Limb (tissue), 2 donors: ENCODE measurements at regions not wholly inside any gene's neighbourhood (a gene's known extent, or its start where the extent isn't known, plus 50 kb on each side); places are given as distances from the start of the nearest gene placed in this dataset.
A peak's percentile ranks its signal among the peaks of the same experiment; 100 is the strongest.

Experiments
- DNase-seq, 2 donors: peaks; one replicate each; pipeline ENCODE4 v3.0.0-alpha.2; 2016; ENCODE audit errors: extremely low spot score in 2 of 2

- DNase-seq = no peak
Observed at GRCh38 chr3:77859156-77859555, 819.3 kb downstream of the ROBO2 start.

GRCh38 chr3:77868725-77869124 lies 828.8 kb downstream of the ROBO2 start:
- DNase-seq = no peak

DNA sequence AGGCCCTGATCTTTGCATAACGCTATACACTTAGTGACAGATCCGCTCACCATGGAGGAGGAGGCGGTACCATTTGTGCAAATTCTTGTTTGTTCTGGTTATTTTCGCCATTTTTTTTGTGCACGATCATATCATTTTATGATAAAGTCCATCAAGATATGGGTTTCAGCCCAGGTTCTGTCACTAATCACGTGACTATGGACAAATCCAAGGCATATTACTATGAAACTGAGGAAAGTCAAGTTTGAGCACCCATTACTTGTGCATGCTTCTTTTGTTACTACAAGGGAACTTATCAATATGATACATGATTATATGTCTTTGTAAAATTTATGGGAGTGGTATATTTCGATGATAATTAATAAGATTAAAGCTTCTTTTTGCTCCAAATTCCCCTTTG lies 829.5 kb downstream of the ROBO2 start:
- DNase-seq = no peak

DNA sequence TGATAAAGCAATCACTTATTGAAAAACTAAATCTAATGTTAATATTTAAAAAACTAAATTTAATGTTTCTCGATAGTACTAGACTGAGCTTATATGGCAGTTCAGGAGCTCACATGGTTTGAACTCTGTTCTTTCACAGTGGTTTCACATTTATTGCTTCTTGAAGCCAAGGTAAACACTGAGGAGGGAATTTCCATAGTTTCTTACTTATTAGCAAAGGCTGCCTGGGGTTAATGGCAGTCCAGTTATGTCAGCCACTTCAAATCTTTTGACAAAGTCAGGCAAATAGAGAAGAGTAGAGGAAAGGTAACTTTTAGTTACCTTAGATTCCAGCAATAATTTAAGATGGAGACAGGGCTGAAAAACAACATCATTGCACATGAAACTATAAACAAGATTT lies 831.5 kb downstream of the ROBO2 start:
- DNase-seq = no peak

DNA sequence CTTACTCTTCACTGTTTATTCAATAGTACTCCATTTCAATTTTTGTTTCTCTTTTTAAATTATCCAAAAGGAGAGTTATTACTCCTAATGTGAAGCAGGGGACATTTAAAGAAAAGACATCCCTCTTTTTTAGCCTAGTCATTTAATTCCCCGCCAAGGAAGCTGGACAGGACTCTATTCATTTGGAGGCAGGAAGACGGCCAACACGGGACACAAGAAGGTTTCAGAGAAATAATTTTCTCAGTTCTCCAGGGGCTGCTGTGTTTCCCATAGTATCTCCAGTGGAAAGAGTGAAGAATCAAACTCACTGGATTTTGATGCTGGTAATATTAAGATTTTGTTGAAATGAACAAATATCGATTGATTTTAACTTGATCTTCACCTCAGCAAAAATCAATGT lies 833.7 kb downstream of the ROBO2 start:
- DNase-seq = no peak

- no peak for DNase-seq
Observed at GRCh38 chr3:77885381-77885780, 845.5 kb downstream of the ROBO2 start.

DNA sequence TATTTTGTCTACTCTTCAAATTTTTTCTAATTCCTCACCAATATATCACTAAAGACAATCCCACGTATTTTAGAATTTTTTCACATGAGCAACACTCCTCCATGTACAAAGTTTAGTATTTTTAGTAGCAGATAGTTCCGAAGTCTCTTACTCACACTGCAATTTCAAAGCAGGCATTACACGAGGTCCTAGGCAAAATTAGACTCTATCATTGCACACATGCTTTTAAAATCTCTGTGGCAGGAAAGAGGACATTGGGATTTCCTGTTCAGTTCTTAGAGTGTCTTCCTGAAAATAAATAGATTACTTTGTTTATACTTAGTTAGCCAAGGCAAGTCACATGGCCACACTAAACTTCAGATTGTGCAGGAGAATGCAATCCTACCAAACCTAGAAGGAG lies 847.7 kb downstream of the ROBO2 start:
- DNase-seq = no peak

DNA sequence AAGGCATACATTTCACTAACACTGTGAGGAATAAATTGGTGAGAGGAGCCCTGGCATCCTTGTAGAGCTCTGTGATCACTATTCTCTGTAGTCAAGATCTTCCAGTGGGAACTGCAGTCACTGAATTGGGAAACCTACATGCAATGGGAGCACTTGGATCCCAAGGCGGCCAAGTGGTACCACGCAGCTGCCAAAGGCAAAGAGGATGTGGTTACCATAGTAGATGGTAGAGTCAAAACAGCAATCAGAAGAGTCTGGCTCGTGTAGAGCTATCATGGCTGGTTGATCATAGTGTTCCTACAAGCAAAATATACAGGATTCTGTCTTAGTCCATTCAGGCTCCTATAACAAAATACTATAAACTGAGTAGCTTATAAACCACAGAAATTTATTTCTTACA lies 849.7 kb downstream of the ROBO2 start:
- DNase-seq = no peak

DNA sequence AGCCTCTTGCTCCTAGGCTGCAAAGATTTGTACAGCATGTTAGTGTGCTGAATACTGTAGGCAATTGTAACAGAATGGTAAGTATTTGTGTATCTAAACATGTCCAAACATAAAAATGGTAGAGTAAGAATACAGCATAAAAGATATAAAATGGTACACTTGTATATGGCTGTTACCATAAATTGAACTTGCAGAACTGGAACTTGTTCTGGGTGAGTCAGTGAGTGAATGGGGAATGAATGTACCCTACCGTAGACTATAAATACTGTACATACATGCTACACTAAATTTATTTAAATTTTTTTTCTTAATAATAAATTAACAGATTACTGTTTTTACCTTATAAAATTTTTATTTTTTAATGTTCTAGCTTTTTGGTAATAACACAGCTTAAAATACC lies 858.7 kb downstream of the ROBO2 start:
- no peak for DNase-seq

DNA sequence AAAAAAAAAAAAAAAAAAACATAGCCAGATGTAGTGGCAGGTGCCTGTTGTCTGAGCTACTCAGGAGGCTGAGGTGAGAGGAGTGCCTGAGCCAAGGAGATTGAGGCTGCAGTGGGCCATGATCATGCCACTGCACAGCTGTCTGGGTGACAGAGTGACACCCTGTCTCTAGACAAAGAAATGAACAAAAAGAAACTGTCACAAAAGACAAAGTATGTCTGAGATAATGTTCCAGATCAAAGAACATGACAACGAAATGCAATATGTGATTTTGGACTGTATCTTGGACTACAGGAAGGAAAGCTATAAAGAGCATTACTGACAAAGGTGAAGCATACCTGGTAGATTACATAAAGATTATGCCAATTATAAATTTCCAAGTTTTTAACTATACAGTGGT lies 862.8 kb downstream of the ROBO2 start:
- DNase-seq = no peak

DNA sequence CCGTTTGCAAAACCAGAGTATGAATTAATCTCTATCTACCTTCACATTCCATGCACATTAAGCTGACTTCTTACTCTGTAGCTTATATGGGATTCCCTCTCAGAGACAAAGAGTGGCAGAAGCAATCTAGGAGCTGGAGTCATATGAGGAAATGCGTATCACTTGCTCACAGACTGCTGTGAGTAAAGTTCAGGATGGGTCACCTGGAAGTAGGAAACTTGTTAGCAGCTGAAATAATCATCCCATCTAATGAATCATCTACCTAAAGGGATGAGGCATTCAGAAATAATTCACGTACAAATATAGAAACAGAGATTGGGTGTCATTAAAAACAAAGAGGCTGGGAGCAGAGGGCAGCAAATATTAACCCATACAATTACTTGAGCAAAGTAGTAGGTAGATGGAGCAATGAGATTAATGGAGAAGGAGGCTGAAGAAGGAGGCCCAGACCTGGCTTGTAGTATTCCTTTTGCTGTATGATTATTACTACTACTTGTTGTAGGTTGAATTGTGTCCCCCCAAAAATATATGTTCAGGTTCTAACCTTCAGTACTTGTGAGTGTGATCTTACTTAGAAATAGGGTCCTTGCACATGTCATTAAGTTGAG lies 866.3 kb downstream of the ROBO2 start:
- no peak for DNase-seq

DNA sequence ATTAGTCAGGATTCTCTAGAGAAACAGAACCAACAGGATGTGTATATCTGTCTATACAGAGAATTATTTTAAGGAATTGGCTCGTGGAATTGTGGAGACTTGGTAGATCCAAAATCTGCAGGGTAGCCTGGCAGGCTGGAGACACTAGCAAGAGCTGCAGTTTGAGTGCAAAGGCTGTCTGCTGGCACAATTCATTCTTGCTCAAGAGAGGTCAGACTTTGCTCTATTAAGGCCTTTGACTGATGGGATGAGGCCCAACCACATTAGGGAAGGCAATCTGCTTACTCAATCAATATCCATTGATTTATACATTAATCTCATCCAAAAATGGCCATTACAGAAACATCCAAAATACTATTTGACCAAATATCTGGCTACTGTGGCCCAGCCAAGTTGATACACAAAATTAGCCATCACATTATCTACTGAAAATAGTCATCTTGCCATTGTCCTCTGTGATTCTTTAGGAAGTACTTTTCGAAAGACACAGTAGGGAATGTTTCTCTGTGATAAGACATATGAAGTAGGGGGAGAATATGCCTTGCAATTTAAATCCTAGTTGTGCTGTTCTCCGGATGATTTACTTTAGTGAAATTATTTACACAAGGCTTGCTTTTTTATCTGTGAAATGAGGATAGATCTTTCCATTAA lies 873.8 kb downstream of the ROBO2 start:
- DNase-seq = no peak

DNA sequence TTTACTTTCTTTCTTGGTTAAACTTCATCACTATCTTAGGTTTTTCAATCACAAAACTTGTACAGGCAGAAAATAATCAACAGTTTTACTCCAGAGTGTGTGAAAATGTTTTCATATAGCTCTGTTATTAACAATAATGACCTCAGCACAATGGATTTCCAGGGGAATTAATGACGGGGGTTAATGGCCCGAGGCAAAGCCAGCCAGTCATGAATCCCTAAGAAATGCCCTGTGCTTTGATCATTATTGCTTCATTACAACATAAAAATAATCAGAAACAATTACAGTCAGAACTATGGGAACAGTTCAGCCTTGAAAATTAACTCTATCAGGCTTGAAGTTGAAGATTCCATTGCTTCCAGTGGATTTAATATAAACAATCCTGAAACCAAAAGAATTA lies 875.4 kb downstream of the ROBO2 start:
- DNase-seq = no peak

DNA sequence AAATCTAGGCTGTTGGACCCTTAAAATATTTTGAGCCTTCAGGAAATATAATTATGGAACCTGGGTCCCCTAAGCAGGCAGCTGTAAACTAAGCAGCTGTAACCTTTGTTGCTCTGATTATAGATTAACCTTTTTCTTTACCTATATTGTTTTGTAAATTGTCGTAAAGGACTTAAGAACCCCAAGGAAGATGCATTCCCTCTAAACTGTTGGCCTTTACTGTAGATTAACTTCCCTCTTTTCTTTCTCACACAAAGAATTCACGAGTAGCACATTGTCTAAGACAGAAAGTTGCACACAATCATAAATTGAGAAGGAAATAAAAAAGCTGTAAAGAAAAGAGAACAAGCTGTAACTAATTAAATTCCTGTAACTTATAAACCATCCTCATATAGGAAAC lies 877.3 kb downstream of the ROBO2 start:
- no peak for DNase-seq

DNA sequence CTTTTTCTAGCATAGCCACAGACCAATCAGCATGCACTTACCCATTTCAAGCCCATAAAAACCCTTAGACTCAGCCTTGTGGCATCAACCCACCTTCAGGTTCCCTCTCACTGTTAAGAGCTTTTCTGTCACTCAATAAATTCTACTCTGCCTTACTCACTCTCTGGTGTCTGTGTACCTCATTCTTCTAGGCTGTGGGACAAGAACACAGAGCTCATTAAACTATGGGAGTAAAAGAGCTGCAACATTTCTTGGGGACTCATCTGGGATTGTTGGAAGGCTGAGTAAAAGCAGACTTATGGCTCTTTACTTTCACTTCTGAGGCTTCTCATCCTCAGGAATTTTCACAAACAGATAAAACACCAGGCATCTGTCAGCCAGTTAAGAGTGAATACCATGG lies 879.3 kb downstream of the ROBO2 start:
- no peak for DNase-seq

DNA sequence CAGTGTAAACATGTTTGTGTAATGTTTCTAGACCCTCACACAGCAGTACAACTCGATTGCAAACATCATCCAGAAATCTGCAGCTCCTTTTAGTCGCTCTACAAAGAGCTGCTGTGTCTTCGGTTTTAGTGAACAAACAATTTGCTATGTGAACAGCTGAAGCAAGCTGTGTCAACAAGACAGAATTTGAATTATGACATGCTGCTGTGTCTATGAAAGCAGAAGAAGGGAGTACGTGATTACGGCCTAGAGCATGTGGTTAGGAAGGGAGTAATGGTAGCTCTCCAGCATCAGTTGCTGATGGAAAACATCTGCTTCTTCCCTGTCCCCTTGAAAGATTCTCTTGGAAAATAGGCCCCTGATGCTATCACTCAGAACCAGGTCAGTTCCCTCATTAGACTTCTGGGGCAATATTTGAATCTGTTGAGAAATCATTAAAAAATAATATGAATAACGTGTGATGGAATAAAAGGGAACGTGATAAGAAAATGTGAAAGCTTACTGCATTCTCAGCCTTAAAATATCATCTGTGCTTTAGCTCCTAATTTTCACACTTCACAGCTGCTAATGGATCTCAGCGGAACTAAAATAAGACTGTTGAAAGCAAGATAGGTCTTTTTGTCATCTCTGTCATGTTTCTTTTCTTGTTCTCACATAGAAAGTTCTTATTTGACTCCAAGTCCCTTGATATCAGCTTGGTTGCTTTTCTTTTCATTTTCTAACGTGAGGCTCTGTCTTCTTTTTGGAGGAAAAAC lies 891.5 kb downstream of the ROBO2 start:
- DNase-seq = peak in 1 of 2 donors; percentile 83

DNA sequence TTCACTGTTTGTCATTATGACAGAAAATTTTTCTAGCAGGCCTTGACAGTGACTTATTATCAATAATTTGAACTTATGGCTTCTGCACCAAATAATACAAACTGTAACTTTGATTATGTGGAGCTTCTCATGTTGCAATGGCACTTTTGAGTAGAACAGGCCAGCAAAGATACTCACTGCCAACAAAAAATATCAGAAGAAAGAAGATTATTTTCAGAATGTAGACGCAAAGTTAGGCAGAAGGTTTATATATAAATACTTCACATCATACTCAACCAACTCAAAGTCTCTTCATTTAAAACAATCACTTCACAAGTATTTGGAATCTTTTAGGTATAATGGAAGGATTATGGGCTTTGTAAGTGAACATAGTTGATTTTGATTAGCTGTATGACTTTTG lies 893.0 kb downstream of the ROBO2 start:
- DNase-seq = no peak

- no peak for DNase-seq
Observed at GRCh38 chr3:77933926-77934325, 894.0 kb downstream of the ROBO2 start.

DNA sequence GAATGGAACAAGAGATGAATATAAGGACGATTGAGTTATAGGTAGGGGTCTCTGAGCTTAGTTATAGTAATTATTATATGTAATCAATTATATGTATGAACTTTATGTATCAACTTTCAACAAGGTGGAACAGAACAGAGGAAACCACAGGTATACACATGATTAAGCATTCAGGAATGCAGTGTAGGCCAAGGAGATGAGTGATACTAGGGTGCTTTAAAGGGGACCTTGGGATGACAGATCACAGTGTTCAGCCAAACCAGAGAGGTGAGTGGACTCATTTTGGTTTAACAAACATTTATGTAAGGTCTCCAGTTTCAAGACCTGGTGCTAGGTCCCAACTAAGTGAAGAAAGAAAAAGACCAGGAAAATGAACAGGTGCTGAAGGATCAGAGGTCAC lies 895.5 kb downstream of the ROBO2 start:
- DNase-seq = no peak

DNA sequence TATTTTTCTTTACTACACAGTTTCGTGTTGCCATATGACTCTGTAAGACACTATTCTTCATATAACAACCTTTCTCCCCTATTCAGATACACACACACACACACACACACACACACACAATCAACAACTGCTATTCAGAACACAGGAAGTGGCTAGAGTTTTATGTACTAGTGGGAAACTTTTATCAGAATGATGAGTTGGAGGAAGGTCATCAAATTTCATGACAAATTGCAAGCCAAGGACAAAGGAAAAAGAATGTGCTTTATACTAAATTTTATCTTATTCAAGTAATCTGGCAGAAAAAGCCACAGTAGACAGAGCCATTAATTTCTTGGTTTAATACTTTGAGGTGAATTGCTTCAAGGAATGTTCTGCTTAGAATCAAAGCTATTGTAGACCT lies 899.8 kb downstream of the ROBO2 start:
- no peak for DNase-seq

DNA sequence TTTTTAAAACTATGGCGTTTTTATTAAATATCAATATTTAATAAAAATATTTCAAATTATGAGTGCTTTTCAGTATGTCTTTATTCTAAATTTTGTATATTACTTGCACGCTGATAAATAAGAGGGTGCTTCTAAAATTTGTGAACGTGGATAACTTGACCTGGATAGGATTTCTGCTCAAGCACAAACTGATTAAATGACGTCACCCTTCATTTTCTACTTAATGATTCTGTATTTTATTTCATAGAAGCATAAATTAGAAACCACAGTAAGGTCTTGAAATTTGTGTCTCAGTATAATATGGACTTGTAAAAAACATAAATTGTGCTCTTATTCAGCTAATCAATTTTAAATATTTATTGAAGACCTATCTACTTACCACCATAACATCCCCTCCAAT lies 903.7 kb downstream of the ROBO2 start:
- no peak for DNase-seq

DNA sequence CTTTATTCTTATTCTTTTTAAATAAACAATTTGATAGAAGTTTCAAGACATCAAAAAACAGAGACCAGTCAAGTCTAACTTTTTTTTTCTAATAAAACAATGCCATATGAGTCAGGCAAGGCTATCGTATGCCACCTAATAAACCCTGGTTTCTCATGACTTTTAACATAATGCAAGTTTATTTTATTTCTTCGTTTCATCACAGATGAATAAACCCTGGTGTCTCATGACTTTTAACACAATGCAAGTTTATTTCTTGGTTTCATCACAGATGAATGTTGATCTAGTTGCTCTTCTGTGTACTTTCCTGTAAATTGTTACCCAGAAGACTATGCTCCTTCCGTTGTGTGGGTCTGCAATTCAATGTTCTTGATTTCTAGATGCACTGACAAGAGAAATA lies 905.4 kb downstream of the ROBO2 start:
- DNase-seq = no peak

DNA sequence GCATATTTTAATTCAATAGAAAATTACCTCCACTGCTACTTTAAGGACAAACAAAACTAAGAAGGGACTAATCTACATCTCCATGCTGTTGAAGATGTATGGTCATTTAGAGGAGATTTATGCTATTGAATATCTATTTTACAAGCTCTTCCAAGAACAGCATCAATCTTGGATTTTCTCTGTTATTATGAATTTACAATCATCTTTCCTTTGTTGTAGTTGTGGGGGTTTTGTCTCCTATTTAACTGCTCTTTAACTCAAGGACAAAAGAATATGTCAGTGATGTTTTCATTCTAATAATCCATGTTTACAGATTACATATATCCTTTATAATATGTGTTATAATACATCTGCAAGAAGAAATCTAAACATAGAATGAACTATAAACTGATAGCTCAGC lies 907.8 kb downstream of the ROBO2 start:
- DNase-seq = no peak
